HUES6 (cell line): ENCODE measurements at regions not wholly inside any gene's neighbourhood (a gene's known extent, or its start where the extent isn't known, plus 50 kb on each side); places are given as distances from the start of the nearest gene placed in this dataset.

ENCODE experiments used
- H3K27ac ChIP-seq: 2 replicates; pipeline ENCODE4 v1.7.0; 2013; ENCODE audit warnings: low read depth, mild to moderate bottlenecking, low read length, inconsistent platforms
- H3K27me3 ChIP-seq: 2 replicates; pipeline ENCODE4 v1.6.1; 2013; ENCODE audit warnings: low read length; ENCODE audit not compliant: control insufficient read depth, insufficient read depth
- H3K36me3 ChIP-seq: 2 replicates; pipeline ENCODE4 v1.6.1; 2013; ENCODE audit warnings: low read length; ENCODE audit not compliant: control insufficient read depth, insufficient read depth
- H3K4me1 ChIP-seq: 2 replicates; pipeline ENCODE4 v1.6.1; 2013; ENCODE audit warnings: low read length; ENCODE audit not compliant: control insufficient read depth, insufficient read depth
- H3K4me3 ChIP-seq: 2 replicates; pipeline ENCODE4 v1.5.1; 2013; ENCODE audit warnings: low read depth, low read length
- H3K9ac ChIP-seq: one replicate; pipeline ENCODE4 v1.6.1; 2013; ENCODE audit warnings: mild to moderate bottlenecking, low read length
- H3K9me3 ChIP-seq: 2 replicates; pipeline ENCODE4 v1.6.1; 2013; ENCODE audit warnings: low read depth, low read length; ENCODE audit not compliant: control insufficient read depth, insufficient read depth

DNA sequence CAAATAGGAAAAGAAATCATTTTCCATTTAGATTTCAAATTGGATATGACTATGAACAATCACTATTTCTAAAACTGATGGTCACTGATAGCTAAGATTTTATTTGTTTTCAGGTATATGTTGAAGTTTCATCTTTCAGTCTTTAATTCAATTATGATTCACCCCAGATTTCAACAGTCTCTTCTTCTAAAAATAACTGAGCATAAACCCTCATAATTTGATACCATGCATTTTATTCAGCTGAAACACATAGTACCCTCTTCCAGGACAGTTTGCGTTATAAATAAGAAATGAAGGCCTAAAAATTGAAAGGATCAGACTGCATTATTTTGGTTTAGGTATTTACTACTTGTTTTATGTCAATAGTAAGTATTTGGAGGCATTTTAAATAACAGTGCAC lies 428.5 kb upstream of the NBEA start:
- Histone ChIP-seq H3K27me3 (no peaks in the 10 kb centered on the region), H3K4me1 (no peaks in the 10 kb centered on the region), H3K9ac (no peak overlapping the region), H3K36me3 (no peaks in the 10 kb centered on the region), H3K27ac (no peak overlapping the region), H3K9me3 (0 out of 2 replicates have a peak, but pooled peaks cover 4% of the 10 kb centered on the region), H3K4me3 (no peak overlapping the region)

DNA sequence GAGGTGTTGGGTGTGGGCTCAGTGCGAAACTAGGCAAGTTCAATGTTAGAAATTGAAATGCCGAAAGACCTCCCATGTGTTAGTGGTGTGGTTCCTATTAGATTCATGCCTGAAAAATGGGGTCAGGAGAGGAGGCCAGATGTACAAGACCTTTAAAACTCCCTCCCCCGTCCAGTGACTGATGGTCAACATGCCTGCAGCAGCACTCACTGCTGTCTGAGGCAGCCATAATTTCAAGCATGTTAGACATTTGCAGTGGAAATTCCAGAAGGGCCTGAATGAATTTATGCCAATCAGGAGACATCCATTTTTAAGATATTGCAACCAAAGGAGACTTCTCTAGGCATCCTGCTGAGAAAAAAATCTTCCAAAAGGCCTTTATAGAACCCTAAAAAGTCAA lies 426.9 kb upstream of the NBEA start:
- H3K27ac ChIP-seq = no peak overlapping the region
- no peaks in the 10 kb centered on the region for H3K4me1 ChIP-seq
- no peak overlapping the region for H3K4me3 ChIP-seq
- no peaks in the 10 kb centered on the region for H3K27me3 ChIP-seq
- no peak overlapping the region for H3K9ac ChIP-seq
- no peaks in the 10 kb centered on the region for H3K36me3 ChIP-seq
- 0 out of 2 replicates have a peak, but pooled peaks cover 4% of the 10 kb centered on the region for H3K9me3 ChIP-seq

- H3K36me3 ChIP-seq = no peaks in the 10 kb centered on the region
- H3K9ac ChIP-seq = no peak overlapping the region
- H3K4me1 ChIP-seq = no peaks in the 10 kb centered on the region
- H3K9me3 ChIP-seq = no peaks in the 10 kb centered on the region
- no peak overlapping the region for H3K27ac ChIP-seq
- H3K4me3 ChIP-seq = no peak overlapping the region
- H3K27me3 ChIP-seq = no peaks in the 10 kb centered on the region
Measured at GRCh38 chr13:34521171-34521570, 420.9 kb upstream of the NBEA start.

GRCh38 chr13:34522808-34523207 lies 419.3 kb upstream of the NBEA start:
- no peaks in the 10 kb centered on the region for H3K36me3 ChIP-seq
- H3K27ac ChIP-seq = no peak overlapping the region
- H3K9ac ChIP-seq = no peak overlapping the region
- H3K27me3 ChIP-seq = no peaks in the 10 kb centered on the region
- H3K4me3 ChIP-seq = no peak overlapping the region
- H3K4me1 ChIP-seq = no peaks in the 10 kb centered on the region
- no peaks in the 10 kb centered on the region for H3K9me3 ChIP-seq

DNA sequence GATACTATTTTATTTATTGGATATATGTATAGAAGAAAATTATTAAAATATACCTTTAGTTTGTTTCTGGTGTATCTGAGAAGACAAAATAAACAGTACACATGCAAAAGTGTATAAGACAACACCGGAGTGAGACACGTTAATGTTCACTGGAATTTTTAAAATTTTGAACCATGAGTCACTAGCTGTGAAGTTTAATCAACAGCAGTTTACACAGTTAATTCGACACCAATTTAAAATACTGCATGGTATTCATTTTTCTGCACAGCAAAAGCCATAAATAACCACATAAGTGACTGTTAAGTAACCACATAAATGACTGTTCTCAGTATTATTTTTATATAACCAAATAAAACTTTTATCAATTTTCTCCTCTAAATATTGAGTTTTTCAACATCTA lies 418.7 kb upstream of the NBEA start:
- Histone ChIP-seq H3K9ac (no peak overlapping the region), H3K4me1 (no peaks in the 10 kb centered on the region), H3K9me3 (no peaks in the 10 kb centered on the region), H3K27ac (no peak overlapping the region), H3K4me3 (no peak overlapping the region), H3K27me3 (no peaks in the 10 kb centered on the region), H3K36me3 (no peaks in the 10 kb centered on the region)

- Histone ChIP-seq H3K9me3 (peaks cover 13% of the 10 kb centered on the region), H3K4me1 (no peaks in the 10 kb centered on the region), H3K36me3 (no peaks in the 10 kb centered on the region), H3K4me3 (no peak overlapping the region), H3K27ac (no peak overlapping the region), H3K9ac (no peak overlapping the region), H3K27me3 (no peaks in the 10 kb centered on the region)
Measured at GRCh38 chr13:34533941-34534340, 408.1 kb upstream of the NBEA start.

DNA sequence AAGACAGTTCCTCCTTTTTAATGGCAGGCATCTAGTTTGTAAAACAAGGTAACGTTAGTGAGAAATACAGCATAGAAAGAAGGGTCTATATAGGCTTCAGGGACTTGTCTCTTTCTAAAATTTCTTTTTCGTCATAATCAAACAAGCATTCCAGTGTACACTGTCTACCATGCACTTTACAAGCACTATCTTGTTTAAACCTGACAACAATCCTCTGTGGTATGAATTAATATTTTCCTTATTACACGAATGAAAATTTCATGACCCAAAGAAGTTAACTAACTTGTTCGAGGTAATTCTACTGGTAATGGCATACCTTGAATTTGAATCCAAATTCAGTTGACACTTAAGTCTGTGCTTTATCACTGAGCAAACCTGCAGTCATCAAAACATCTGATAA lies 399.7 kb upstream of the NBEA start:
- Histone ChIP-seq H3K4me3 (no peak overlapping the region), H3K27me3 (no peaks in the 10 kb centered on the region), H3K36me3 (no peaks in the 10 kb centered on the region), H3K9ac (no peak overlapping the region), H3K4me1 (no peaks in the 10 kb centered on the region), H3K27ac (no peak overlapping the region), H3K9me3 (peaks cover 6% of the 10 kb centered on the region; the same call in 1 of the 2 replicates)

DNA sequence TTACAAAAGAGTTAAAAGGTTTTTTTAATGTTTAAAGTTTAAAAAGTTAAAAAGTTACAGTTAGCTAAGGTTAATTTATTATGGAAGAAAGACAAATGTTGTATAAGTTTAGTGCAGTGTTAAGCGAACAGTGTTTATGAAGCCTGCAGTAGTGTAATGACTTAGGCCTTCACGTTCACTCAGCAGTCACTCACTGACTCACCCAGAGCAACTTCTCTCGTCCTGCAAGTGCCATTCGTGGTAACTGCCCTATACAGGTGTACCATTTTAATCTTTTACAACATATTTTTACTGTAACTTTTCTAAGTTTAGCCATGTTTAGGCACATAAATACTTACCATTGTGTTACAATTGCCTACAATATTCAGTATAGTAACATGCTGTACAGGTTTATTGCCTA lies 398.2 kb upstream of the NBEA start:
- Histone ChIP-seq H3K36me3 (no peaks in the 10 kb centered on the region), H3K9ac (no peak overlapping the region), H3K4me3 (no peak overlapping the region), H3K27ac (no peak overlapping the region), H3K9me3 (0 out of 2 replicates have a peak, but pooled peaks cover 2% of the 10 kb centered on the region), H3K4me1 (no peaks in the 10 kb centered on the region), H3K27me3 (no peaks in the 10 kb centered on the region)

DNA sequence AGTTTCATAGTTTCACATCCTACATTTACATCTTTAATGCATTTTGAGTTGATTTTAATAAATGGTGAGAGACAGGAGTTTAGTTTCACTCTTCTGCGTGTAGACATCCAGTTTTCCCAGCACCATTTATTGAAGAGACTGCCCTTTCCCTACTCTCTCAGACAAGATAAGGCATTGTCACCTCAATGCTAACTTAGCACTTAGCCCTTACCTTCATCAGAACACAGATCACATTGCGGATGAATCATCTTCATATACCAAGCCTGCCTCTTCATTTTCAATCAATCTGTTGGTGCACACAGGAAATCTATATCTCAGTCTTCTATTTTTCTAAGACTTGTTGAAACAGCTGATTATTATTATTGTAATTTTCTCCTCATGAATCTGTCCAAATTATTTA lies 396.6 kb upstream of the NBEA start:
- H3K36me3 ChIP-seq = no peaks in the 10 kb centered on the region
- H3K9ac ChIP-seq = no peak overlapping the region
- H3K27me3 ChIP-seq = no peaks in the 10 kb centered on the region
- no peaks in the 10 kb centered on the region for H3K4me1 ChIP-seq
- no peak overlapping the region for H3K4me3 ChIP-seq
- H3K9me3 ChIP-seq = no peaks in the 10 kb centered on the region
- H3K27ac ChIP-seq = no peak overlapping the region

DNA sequence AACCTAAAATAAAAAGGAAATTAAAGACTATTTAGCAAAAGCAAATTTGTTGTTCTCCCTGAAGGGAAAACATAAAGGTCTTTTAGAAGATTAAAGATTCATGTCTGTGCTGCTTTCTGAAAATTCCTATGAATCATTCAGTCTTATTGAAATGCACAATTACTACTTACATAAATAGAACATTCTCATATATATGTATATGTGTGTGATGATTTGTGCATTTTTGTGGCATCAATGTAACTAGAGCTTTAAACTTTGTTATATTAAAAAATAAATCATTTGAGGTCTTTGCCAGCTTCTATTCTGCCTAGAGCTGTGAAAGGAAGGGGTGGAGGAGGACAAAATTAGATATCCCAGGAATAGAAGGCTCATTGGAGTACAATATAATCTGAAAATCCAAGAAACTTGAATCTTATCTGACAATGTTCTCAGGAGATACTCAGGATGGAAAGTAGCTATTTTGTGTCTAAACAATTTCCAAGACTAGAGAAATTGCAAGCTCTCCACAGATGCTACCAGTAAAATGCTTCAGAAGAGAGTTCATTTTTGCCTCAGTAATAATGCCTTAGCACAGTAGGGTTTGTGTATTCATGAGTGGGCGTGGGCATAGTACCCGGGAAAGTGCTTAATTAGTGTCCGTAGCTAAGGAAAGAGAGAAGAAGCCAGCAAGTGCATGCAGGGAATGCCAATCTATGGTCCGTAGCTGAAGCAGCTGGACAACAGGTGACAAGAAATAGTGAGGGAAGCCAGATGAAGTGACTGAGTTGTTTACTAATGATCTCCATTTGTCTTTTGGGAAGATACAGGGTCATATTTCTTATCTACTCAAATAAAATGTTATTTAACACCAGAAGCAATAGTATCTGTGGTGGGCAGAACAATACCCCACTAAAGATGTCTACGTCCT lies 395.5 kb upstream of the NBEA start:
- no peak overlapping the region for H3K4me3 ChIP-seq
- no peaks in the 10 kb centered on the region for H3K36me3 ChIP-seq
- H3K27ac ChIP-seq = no peak overlapping the region
- H3K27me3 ChIP-seq = no peaks in the 10 kb centered on the region
- H3K9me3 ChIP-seq = no peaks in the 10 kb centered on the region
- no peak overlapping the region for H3K9ac ChIP-seq
- no peaks in the 10 kb centered on the region for H3K4me1 ChIP-seq

- Histone ChIP-seq H3K9ac (no peak overlapping the region), H3K36me3 (no peaks in the 10 kb centered on the region), H3K9me3 (no peaks in the 10 kb centered on the region), H3K27me3 (no peaks in the 10 kb centered on the region), H3K4me3 (no peak overlapping the region), H3K4me1 (no peaks in the 10 kb centered on the region), H3K27ac (no peak overlapping the region)
Measured at GRCh38 chr13:34547929-34548328, 394.1 kb upstream of the NBEA start.
